Chondrocyte (in vitro differentiated cells): ENCODE measurements at regions not wholly inside any gene's neighbourhood (a gene's known extent, or its start where the extent isn't known, plus 50 kb on each side); places are given as distances from the start of the nearest gene placed in this dataset.
"Not testable (repeated sequence)": the region's sequence is repeated elsewhere in the genome, so short reads cannot be mapped to it uniquely, and the experiment has no call there.

Source experiments
- DNase-seq: peaks from one replicate; pipeline ENCODE4 v3.0.0; 2021; ENCODE audit warnings: mixed read lengths, low spot score
- H3K27ac Mint-ChIP-seq: one replicate; pipeline ENCODE4 v1.8.0; 2021; ENCODE audit warnings: mild to moderate bottlenecking, moderate library complexity, mixed read lengths; ENCODE audit not compliant: unreplicated experiment
- H3K27me3 Mint-ChIP-seq: 2 replicates; pipeline ENCODE4 v1.8.0; 2021; ENCODE audit warnings: low read depth, mixed read lengths
- H3K36me3 Mint-ChIP-seq: 2 replicates; pipeline ENCODE4 v1.8.0; 2021; ENCODE audit warnings: low read depth, mixed read lengths
- H3K4me1 Mint-ChIP-seq: 2 replicates; pipeline ENCODE4 v1.8.0; 2021; ENCODE audit warnings: low read depth, mild to moderate bottlenecking, mixed read lengths
- H3K4me3 Mint-ChIP-seq: one replicate; pipeline ENCODE4 v1.8.0; 2021; ENCODE audit warnings: mild to moderate bottlenecking, moderate library complexity, mixed read lengths; ENCODE audit not compliant: unreplicated experiment
- H3K9me3 Mint-ChIP-seq: 2 replicates; pipeline ENCODE4 v1.8.0; 2021; ENCODE audit warnings: low read depth, mixed read lengths
- CTCF ChIP-seq: fragments of 200-600 bp; sonication (generic); IDR thresholded peaks from 2 replicates; pipeline ENCODE4 v1.5.0; 2021; ENCODE audit warnings: antibody characterized with exemption, mild to moderate bottlenecking, moderate library complexity

- Mint-ChIP-seq H3K4me1 (peaks cover 7% of the 10 kb centered on the region), H3K36me3 (no peaks in the 10 kb centered on the region)
- no peak for TF ChIP-seq CTCF
These were observed 306.9 kb downstream of the CPS1 start for GRCh38 chr2:210863283-210863682.

GRCh38 chr2:210871566-210871965 is 315.2 kb downstream of the CPS1 start:
- not testable (repeated sequence) for H3K4me1 Mint-ChIP-seq, DNase-seq, H3K4me3 Mint-ChIP-seq, H3K27ac Mint-ChIP-seq, H3K27me3 Mint-ChIP-seq, H3K36me3 Mint-ChIP-seq
- peaks cover 15% of the 10 kb centered on the region for H3K9me3 Mint-ChIP-seq

More at GRCh38 chr2:210863283-210863682, 306.9 kb downstream of the CPS1 start:
- peaks cover 3% of the 10 kb centered on the region for H3K9me3 Mint-ChIP-seq
- H3K4me3 Mint-ChIP-seq = no peak overlapping the region
- H3K27me3 Mint-ChIP-seq = no peaks in the 10 kb centered on the region
- H3K27ac Mint-ChIP-seq = no peak overlapping the region
- DNase-seq = no peak

- no peak for DNase-seq
- H3K9me3 Mint-ChIP-seq = peaks cover 10% of the 10 kb centered on the region
- H3K36me3 Mint-ChIP-seq = no peaks in the 10 kb centered on the region
- no peak overlapping the region for H3K4me3 Mint-ChIP-seq
- H3K4me1 Mint-ChIP-seq = no peaks in the 10 kb centered on the region
- no peaks in the 10 kb centered on the region for H3K27me3 Mint-ChIP-seq
- no peak for TF ChIP-seq CTCF
- no peak overlapping the region for H3K27ac Mint-ChIP-seq
These were observed 317.2 kb downstream of the CPS1 start for GRCh38 chr2:210873631-210874030.

- TF ChIP-seq CTCF = no peak
- H3K4me3 Mint-ChIP-seq = no peak overlapping the region
- H3K27me3 Mint-ChIP-seq = no peaks in the 10 kb centered on the region
- DNase-seq = no peak
- H3K4me1 Mint-ChIP-seq = no peaks in the 10 kb centered on the region
- peaks cover 8% of the 10 kb centered on the region for H3K9me3 Mint-ChIP-seq
- H3K36me3 Mint-ChIP-seq = no peaks in the 10 kb centered on the region
- H3K27ac Mint-ChIP-seq = no peak overlapping the region
These were observed 327.8 kb downstream of the CPS1 start for GRCh38 chr2:210884227-210884626.

- H3K4me1 Mint-ChIP-seq = no peaks in the 10 kb centered on the region
- H3K27ac Mint-ChIP-seq = no peak overlapping the region
- no peak overlapping the region for H3K4me3 Mint-ChIP-seq
- H3K36me3 Mint-ChIP-seq = peaks cover 4% of the 10 kb centered on the region
- H3K27me3 Mint-ChIP-seq = no peaks in the 10 kb centered on the region
- peaks cover 29% of the 10 kb centered on the region for H3K9me3 Mint-ChIP-seq
- no peak for TF ChIP-seq CTCF
- DNase-seq = peak; percentile 60
These were observed 331.6 kb downstream of the CPS1 start for GRCh38 chr2:210888035-210888434.

GRCh38 chr2:210895132-210895531 is 338.7 kb downstream of the CPS1 start:
- DNase-seq = no peak
- H3K36me3 Mint-ChIP-seq = peaks cover 4% of the 10 kb centered on the region
- no peak for TF ChIP-seq CTCF
- H3K9me3 Mint-ChIP-seq = peaks cover 22% of the 10 kb centered on the region
- H3K27me3 Mint-ChIP-seq = no peaks in the 10 kb centered on the region
- no peak overlapping the region for H3K27ac Mint-ChIP-seq
- peaks cover 3% of the 10 kb centered on the region for H3K4me1 Mint-ChIP-seq
- no peak overlapping the region for H3K4me3 Mint-ChIP-seq
